GM04504 (cell line): ENCODE measurements at regions not wholly inside any gene's neighbourhood (a gene's known extent, or its start where the extent isn't known, plus 50 kb on each side); places are given as distances from the start of the nearest gene placed in this dataset.

ENCODE experiments used
- DNase-seq: peaks from one replicate; pipeline ENCODE4 v3.0.0-alpha.2; 2012; ENCODE audit warnings: low read depth

DNA sequence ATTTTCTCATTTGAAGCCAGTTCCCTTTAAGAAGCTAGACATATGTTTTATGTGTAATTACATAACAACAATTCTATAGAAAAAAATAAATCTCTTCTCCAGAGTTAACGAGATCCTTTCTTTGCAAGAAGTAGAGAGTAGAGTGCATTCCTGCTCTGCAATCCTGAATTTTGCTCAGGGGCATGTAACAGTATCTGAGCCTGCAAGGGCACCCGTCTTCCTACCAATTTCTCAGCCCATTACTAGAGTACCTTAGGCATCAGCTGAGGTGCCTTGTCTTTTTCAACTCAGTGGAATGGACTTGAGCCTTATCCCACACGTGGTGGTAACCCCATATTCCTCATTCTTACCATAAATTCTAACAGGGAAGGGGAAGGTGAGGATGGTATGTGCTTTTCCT, 205.9 kb downstream of the IKZF2 start:
- no peak for DNase-seq

DNA sequence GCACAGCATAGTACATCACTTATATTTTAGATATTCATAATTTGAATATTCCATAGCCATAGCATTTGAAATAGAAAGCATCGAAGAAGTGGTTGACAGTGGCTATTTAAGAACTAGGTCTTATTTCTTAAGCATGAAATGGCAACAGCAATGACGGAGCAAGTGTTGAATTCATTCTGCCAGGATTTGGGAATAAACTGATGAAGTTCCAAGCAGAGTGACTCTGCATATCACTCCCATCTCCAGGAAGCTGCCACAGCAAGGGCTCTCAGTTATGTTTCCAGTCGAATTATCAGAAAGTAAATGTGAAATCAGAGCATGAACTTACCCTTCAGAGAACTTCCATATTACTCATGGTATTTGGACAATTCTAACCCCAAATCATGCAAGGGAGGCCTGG, 208.1 kb downstream of the IKZF2 start:
- no peak for DNase-seq

GRCh38 chr2:212941361-212941760, 210.1 kb downstream of the IKZF2 start:
- DNase-seq: no peak

GRCh38 chr2:212940816-212941215, 210.6 kb downstream of the IKZF2 start:
- peak; percentile 10 for DNase-seq

DNA sequence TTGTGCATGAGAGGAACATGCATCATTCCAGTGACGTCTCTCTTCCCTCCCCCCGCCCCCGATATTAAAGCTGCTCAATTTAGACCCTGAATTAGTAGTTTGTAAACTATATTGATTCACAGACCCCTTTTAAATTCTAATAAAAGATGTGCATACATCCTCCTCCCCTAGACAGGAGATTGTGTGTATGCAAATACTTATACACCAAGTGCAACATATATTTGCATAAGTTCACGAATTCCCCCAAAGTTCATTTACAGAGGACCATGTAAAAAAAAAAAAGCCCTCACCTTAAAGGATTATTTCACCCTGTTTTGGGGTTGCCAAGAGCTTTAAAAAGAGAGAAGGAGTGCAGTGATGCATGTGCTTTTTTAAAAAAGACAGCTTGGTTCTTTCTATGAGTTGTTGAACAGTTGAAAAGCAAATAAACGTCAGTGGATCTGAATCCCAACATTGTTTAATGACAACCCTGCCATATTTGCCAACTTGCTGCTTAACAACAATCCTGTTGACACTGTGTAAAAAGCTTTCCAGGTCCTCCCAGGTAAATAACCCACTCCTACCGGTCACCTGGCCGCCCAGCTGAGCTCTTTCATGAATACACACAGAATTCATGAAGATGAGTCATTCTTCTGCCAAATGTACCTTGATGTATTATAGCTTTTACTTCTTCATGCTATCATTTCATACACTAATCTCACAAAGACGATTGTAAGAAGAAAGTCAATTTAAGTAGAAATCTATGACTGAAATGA, 211.5 kb downstream of the IKZF2 start:
- no peak for DNase-seq

DNA sequence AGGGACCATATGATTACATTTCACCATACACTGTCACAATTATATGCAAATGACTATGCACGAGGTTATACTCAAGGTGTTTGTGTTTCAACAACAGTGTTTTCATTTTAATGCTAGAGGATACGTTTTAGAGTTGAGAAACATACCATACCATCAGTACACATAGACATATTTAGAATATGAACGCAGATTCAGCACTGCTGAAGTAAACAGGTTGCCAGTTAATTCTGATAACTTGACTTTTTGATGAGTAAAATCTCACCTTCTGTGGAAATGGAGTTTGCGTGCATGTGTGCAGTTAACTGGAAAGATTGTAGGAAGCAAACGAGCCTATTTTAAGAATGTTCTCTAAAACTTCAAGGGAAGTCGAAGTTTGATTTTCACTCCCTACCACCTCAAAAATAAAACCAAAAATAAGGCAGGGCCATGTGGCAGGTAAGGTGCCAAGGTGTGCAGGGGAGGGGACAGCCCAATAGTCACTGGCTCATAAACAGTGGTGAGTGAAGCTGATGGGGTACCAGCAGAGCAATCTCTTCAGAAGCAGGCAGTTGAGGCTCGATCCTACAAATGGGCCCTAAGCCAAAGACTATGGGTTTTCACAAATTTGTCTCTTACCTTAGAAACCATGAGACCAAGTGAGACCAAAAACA, 213.1 kb downstream of the IKZF2 start:
- DNase-seq: no peak

GRCh38 chr2:212936572-212936971, 214.8 kb downstream of the IKZF2 start:
- DNase-seq: no peak

GRCh38 chr2:212935752-212936151, 215.7 kb downstream of the IKZF2 start:
- no peak for DNase-seq

DNA sequence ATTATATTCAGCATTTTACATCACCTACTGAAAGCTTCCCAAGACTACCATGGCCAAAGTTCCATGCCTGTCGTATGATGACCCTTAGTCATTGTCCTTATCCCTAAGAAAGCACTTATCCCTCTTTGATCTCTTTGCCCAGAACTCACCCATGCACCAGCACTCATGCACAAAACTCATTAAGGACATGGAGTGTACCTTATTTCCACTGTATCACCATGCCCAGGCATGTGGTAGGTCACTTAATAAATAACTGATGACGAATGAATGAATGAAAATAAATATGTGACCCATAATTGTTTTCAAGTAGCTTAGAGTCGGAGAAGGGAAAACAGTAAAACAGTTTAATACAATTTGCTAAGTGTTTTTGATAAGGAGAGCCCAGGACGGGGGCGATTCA, 220.1 kb downstream of the IKZF2 start:
- no peak for DNase-seq

DNA sequence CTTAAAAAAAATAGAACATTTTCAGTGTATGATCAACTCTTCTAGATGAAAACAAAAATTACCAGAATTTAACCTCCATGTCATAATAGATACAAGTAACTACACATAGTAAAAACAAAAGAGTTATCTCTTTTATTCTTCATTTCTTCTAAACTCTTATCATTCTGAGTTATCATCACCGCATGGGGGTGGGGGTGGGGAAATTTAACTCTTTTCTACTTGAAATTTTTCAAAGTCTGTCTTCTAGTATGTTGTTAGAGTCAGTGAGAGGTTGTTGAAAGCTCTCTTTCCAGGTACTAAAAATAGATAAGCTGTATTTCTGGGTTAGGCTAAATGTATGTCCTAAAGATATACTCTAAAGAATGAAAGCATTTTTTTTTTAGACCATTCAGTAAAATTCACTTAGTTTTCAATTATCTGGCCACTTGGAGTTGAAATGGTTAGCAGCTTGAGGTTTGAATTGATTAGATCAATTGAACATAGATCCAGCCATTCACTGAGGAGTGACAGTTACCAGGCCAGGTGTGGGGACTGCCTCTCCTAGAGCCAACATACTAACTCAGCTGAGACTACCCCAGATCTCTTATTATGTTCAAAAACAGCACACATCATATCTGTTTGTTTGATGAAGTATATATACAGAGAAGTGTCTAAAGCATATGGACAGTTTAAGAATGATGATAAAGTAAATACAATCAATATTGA, 220.7 kb downstream of the IKZF2 start:
- DNase-seq: no peak

DNA sequence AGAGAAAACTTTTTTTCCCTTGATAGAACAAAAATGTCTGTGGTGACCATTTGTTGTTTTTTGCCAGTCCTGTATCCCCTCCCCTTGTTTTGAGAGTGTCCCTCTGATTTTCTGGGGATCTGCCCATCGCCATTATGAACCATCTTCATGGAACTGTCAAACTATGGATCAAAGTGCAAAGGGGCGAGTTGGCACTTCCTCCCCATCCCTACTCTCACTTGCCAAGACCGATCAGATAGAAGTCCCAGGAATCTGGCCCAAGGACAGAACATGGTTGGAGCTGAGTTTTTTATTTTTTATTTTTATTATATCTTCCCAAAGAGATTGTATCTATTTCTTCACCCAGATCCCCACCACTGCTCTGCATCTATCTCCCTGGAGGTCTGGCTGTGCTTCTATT, 221.4 kb downstream of the IKZF2 start:
- DNase-seq: no peak

DNA sequence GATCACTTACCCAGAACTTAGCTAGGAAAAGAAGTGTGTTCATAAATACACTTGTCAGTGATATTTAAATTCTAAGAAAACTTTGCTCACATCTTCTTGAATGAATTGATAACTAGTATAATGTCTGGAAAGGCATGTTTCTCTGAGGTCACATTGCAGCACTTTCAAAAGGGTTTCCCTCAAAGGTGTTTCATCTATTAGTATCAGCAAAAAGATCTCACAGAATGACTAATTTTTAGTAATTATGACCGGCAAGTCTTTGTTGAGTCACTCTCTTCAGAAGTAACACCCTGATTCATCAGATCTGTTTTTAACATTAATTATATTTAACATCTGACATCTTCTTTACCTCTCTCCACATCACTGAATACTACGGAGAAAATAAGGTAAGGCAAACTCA, 222.3 kb downstream of the IKZF2 start:
- DNase-seq: no peak

GRCh38 chr2:212928681-212929080, 222.7 kb downstream of the IKZF2 start:
- DNase-seq: peak; percentile 47

DNA sequence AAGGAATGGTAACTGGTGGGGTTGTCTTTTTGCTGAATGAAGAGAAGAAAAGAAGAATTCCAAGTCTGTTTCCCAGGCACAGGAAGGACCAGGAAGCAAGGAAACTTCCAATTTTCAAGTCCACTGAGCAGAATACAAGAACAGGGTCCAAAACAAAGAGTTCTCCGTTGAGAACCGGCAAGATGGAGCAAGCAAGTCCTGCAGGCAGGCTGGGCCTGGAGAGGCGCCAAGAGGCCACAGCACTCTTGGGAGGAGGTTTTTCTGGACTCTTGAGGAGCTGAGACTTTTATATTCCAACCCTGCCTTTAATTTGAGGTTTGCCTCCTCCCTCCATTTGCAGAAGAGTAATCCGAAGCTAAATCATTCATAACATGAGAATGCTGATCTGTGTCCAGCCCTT, 224.5 kb downstream of the IKZF2 start:
- no peak for DNase-seq

GRCh38 chr2:212923393-212923792, 228.0 kb downstream of the IKZF2 start:
- no peak for DNase-seq

DNA sequence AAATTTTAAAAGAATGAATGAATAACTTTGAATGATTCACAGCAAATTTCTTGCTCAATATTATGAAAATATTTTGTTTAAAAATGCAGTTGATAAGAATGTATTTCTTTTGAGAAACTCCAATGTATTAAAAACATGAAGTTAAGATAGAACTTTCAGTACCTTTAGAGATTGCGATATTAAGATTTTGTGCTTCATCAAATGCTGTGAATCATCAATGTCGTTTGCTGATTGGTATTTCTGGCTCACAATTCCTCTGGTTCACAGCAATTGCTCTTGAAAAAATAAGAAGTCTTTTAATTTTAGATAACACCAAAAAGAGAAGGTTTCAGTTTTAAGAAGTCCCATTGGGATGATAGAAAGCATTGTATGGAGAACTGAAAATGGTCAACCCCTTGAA, 228.7 kb downstream of the IKZF2 start:
- no peak for DNase-seq

DNA sequence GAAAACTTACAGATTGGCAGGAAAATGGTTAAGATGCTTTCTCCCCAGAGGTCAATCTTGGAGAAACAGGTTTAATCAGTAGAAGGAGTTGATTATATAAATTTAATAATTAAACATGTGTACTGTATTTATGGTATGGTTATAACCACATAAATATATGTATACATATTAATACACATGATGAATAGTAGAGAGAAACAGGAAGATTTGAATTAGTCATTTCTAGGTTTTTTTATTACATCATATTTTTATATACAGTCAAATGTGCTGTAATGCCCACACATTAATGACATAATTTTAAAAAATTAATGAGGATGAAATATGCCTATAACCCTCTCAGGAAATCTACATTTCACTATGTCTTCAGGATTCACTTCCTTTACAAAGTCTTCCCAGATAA, 229.7 kb downstream of the IKZF2 start:
- no peak for DNase-seq

- no peak for DNase-seq
Measured at GRCh38 chr2:212921061-212921460, 230.4 kb downstream of the IKZF2 start.

- no peak for DNase-seq
Measured at GRCh38 chr2:212919238-212919637, 232.2 kb downstream of the IKZF2 start.

DNA sequence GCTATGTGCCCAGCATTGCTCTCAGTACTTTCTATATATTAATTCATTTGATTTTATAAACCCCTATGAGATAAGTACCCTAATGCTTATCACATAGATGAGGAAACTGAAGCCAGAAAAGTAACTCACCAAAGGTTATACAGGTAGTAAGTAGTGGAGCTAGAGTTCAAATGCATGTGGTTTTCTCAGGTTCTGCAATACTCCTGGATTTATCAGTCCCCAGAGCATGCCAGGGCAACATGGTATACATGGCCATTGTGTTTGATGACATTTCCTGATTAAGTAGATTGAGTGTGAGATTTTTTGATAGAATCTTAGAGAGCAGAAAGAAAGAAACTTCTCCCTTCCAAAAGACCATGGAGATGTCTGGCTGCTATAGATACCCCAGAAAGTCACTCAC, 233.1 kb downstream of the IKZF2 start:
- no peak for DNase-seq

GRCh38 chr2:212915121-212915782, 236.2 kb downstream of the IKZF2 start:
- DNase-seq: no peak

DNA sequence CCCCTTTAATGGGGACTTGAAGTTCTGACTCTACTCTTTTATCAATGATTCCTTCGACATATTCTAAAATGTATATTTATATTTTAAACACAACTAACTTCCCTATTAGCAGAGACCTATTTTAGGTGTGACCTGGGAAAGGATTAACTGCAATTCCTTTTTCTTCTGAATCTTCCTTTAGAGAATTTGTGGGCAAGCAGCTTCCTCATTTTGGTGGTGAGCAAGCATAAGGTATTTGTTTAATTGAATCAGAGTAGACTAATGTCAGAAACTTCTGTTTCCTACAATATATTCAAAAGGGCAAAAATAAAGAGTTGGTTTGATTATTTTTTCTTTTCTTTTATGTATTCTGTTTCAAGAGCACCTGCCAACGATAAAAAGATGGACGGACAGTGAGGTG, 237.0 kb downstream of the IKZF2 start:
- DNase-seq: no peak
